ENCODE measurements at regions not wholly inside any gene's neighbourhood (a gene's known extent, or its start where the extent isn't known, plus 50 kb on each side); places are given as distances from the start of the nearest gene placed in this dataset.

GRCh38 chr11:92154611-92155010, 70.0 kb upstream of the FAT3 start:
- Histone ChIP-seq H3K27me3 (no peaks in the 10 kb centered on the region), H3K9ac (ENCODE audit: low read depth in 2 of 2, low read length in 2 of 2) (no peak overlapping the region), H3K36me3 (no peaks in the 10 kb centered on the region), H3K4me3 (no peak overlapping the region), H3K4me1 (no peaks in the 10 kb centered on the region), H3K27ac (no peak overlapping the region), H3K9me3 (no peaks in the 10 kb centered on the region)
- TF ChIP-seq CTCF (IDR thresholded peaks at IDR 0.05), result no peak
- intact Hi-C loops (cut with DNase I), result no loop called here
- no peak for DNase-seq

GRCh38 chr11:92154110-92154509, 70.5 kb upstream of the FAT3 start:
- Histone ChIP-seq H3K4me1 (no peaks in the 10 kb centered on the region), H3K36me3 (no peaks in the 10 kb centered on the region), H3K4me3 (no peak overlapping the region), H3K27me3 (no peaks in the 10 kb centered on the region), H3K9me3 (no peaks in the 10 kb centered on the region), H3K9ac (ENCODE audit: low read depth in 2 of 2, low read length in 2 of 2) (no peak overlapping the region), H3K27ac (no peak overlapping the region)
- no peak for DNase-seq
- TF ChIP-seq CTCF (IDR thresholded peaks at IDR 0.05), result no peak
- intact Hi-C loops (cut with DNase I), result no loop called here

GRCh38 chr11:92153542-92153941, 71.1 kb upstream of the FAT3 start:
- TF ChIP-seq CTCF (IDR thresholded peaks at IDR 0.05), result no peak
- no peaks in the 10 kb centered on the region for H3K4me1 ChIP-seq
- no peak overlapping the region for H3K27ac ChIP-seq
- no peak overlapping the region for H3K4me3 ChIP-seq
- H3K9me3 ChIP-seq, result no peaks in the 10 kb centered on the region
- no peak overlapping the region for H3K9ac ChIP-seq (ENCODE audit: low read depth in 2 of 2, low read length in 2 of 2)
- intact Hi-C loops (cut with DNase I), result no loop called here
- H3K36me3 ChIP-seq, result no peaks in the 10 kb centered on the region
- no peak for DNase-seq
- no peaks in the 10 kb centered on the region for H3K27me3 ChIP-seq

GRCh38 chr11:92152245-92152644, 72.4 kb upstream of the FAT3 start:
- no peaks in the 10 kb centered on the region for H3K36me3 ChIP-seq
- H3K4me3 ChIP-seq, result no peak overlapping the region
- no peaks in the 10 kb centered on the region for H3K4me1 ChIP-seq
- H3K9me3 ChIP-seq, result no peaks in the 10 kb centered on the region
- no peak for TF ChIP-seq CTCF (IDR thresholded peaks at IDR 0.05)
- no peaks in the 10 kb centered on the region for H3K27me3 ChIP-seq
- no peak overlapping the region for H3K9ac ChIP-seq (ENCODE audit: low read depth in 2 of 2, low read length in 2 of 2)
- no peak for DNase-seq
- intact Hi-C loops (cut with DNase I), result no loop called here
- no peak overlapping the region for H3K27ac ChIP-seq

- Histone ChIP-seq H3K9me3 (no peaks in the 10 kb centered on the region), H3K4me3 (no peak overlapping the region), H3K4me1 (no peaks in the 10 kb centered on the region), H3K27me3 (no peaks in the 10 kb centered on the region), H3K9ac (ENCODE audit: low read depth in 2 of 2, low read length in 2 of 2) (no peak overlapping the region), H3K36me3 (no peaks in the 10 kb centered on the region), H3K27ac (no peak overlapping the region)
- intact Hi-C loops (cut with DNase I), result no loop called here
- no peak for TF ChIP-seq CTCF (IDR thresholded peaks at IDR 0.05)
- no peak for DNase-seq
These were observed 74.6 kb upstream of the FAT3 start for GRCh38 chr11:92149996-92150395.

- Histone ChIP-seq H3K9ac (ENCODE audit: low read depth in 2 of 2, low read length in 2 of 2) (no peak overlapping the region), H3K36me3 (no peaks in the 10 kb centered on the region), H3K4me1 (no peaks in the 10 kb centered on the region), H3K27me3 (no peaks in the 10 kb centered on the region), H3K27ac (no peak overlapping the region), H3K9me3 (no peaks in the 10 kb centered on the region), H3K4me3 (no peak overlapping the region)
- DNase-seq, result no peak
- TF ChIP-seq CTCF (IDR thresholded peaks at IDR 0.05), result no peak
- intact Hi-C loops (cut with DNase I), result no loop called here
These were observed 82.9 kb upstream of the FAT3 start for GRCh38 chr11:92141725-92142124.
